GM19099 (cell line): ENCODE measurements at regions not wholly inside any gene's neighbourhood (a gene's known extent, or its start where the extent isn't known, plus 50 kb on each side); places are given as distances from the start of the nearest gene placed in this dataset.

Experiments used
- POLR2A ChIP-seq: IDR thresholded peaks from 3 replicates; pipeline ENCODE4 v1.6.1; 2011; ENCODE audit warnings: low read depth; ENCODE audit not compliant: insufficient read length; ENCODE audit errors: extremely low read depth

DNA sequence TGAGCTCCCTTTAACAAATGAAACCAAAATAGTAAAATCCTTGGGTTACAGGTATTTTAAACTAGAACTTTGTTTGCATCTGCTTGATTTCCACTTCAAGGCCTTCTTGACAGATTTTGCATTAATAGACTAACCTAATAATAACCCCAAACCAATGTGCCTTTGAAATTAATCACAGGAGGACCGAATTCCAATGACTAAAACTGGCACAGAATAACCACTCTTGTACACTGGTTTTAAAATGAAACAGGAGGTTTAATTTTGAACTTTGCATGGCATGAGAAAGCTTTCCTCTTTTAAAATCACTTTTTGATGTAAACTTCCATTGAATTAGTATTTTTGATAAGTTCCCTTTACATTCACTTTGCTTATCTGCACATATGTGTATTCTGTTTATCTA, 269.6 kb downstream of the SLITRK5 start:
- no peak for TF ChIP-seq POLR2A

DNA sequence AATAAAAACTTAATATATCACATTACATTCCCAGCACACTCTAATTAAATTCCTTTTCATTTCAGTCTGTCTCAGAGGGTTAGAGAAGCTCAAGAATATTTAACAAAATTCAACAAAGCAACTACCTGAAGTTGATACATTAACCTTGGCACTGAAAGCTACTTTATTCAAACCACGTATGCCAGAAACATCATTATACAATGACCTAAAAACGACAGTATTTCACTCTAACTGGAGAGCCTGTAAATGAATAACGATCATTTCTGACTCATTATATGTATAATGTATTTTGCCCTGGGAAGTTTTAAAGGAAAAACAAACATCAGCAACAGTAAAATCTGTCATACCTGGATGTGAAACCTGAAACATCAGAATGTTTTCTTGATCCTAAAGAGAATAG, 270.1 kb downstream of the SLITRK5 start:
- TF ChIP-seq POLR2A = no peak

- no peak for TF ChIP-seq POLR2A
These were observed 271.0 kb downstream of the SLITRK5 start for GRCh38 chr13:87942205-87942604.

DNA sequence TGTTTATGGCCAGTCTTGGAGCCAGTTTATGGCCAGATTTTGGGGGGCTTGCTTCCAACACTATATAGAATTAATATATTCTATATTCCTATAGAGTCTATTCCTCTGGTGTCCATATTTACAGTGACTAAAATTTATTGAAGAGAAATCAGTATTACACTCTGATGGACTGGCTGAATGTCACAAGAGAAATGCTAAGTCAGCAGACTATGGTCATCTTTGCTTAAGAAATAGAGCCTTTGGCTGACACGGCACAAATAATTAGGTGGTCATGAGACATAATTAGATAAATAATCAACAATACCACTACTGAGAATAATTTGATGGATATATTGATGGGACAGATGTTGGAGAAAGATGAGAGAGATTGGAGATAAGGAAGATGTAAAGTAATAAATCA, 272.9 kb downstream of the SLITRK5 start:
- TF ChIP-seq POLR2A = no peak

DNA sequence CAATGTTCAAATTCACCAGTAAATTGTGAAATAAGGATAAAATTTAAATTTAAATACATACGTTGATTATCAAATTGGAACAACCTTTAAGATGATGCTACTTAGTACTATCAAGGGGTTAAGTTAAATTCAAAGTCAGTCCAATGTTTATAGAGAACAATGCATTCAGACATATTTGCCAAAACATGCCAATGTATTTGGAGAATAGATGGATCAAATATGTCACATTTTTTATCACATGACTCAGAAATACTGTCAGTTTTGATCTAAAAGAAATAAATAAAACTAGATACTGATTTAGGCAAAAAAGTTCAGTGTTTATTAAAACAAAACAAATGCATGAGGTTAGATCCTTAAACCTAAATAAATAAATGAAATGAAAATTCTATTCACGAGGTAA, 281.2 kb downstream of the SLITRK5 start:
- TF ChIP-seq POLR2A = no peak

- no peak for TF ChIP-seq POLR2A
These were observed 282.2 kb downstream of the SLITRK5 start for GRCh38 chr13:87953381-87953780.

- TF ChIP-seq POLR2A = no peak
These were observed 282.9 kb downstream of the SLITRK5 start for GRCh38 chr13:87954091-87954490.

DNA sequence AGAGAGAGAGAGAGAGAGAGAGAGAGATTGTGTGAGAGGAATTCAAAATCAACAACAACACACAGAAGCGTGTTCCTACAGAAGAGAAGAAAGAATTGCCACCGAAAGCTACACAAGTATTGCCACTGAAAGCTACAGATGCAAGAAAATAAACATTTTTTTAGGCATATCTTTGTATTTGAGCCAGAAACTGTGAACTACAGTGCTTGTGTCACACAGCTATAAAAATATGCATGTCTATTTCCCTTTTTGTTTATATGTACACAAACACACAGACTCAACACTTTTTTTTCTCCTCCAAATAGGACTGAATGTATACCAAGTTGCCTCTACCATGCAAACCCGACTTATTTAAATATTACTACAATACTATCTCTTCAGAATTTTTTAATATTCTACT, 290.4 kb downstream of the SLITRK5 start:
- TF ChIP-seq POLR2A = no peak

- TF ChIP-seq POLR2A = no peak
These were observed 301.4 kb downstream of the SLITRK5 start for GRCh38 chr13:87972568-87972967.

GRCh38 chr13:87975035-87975434, 303.9 kb downstream of the SLITRK5 start:
- TF ChIP-seq POLR2A = no peak

DNA sequence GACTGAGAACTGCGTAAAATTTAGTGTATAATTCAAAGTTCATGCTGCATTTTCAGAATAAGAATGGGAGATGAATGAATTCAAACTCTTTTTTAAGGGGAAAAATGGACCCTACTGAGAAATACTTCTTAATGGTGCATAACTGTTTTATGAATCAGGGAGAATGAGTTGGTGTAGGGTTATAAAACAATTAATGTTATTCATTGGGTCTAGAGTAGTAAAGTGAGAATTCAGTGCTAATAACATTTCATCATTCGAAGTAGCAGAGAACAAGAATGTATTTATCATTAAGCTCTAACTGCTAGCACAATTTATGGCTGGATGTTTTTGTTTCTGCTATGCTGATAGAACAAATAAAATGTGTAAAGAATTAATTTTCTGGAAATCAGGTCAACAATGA, 310.2 kb downstream of the SLITRK5 start:
- no peak for TF ChIP-seq POLR2A

- no peak for TF ChIP-seq POLR2A
These were observed 311.2 kb downstream of the SLITRK5 start for GRCh38 chr13:87982400-87982799.

GRCh38 chr13:87986639-87987250, 315.6 kb downstream of the SLITRK5 start:
- TF ChIP-seq POLR2A = no peak

DNA sequence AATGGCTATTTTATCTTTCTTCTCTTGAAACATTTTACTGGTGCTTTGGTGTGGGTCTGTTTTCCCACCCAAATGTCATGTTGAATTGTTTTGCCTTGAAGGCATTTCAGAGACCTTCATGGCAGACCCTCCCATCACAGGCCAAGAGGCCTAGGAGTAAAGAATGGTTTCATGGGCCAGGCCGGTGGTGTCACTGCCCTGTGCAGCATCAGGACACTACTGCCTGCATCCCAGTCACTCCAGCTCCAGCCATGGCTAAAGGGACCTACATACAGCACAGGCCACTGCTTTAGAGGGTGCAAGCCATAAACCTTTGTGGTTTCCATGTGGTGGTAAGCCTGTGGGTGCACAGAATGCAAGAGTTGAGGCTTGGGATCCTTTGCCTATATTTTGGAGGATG, 326.9 kb downstream of the SLITRK5 start:
- no peak for TF ChIP-seq POLR2A

GRCh38 chr13:87999240-87999700, 328.1 kb downstream of the SLITRK5 start:
- no peak for TF ChIP-seq POLR2A

DNA sequence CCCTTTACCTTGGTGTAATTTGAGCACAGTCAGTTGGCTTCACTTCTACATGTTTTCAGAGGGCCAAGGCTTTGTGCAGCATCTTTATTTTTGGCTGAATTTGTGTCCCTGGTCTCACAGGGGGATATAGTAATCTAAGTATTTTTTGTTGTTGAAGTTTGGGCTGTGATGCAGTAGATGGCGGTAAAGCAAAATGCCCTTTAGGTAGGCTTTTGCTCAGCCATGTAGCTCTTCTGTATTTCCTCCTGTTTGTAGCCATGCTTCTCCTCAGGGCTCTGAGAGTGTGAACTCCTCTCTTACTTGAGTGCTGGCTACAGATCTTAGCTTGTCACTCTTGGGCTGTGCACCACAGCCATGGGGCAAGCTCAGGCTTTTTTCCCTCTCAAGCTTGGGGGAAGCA, 328.6 kb downstream of the SLITRK5 start:
- no peak for TF ChIP-seq POLR2A

- TF ChIP-seq POLR2A = no peak
These were observed 329.1 kb downstream of the SLITRK5 start for GRCh38 chr13:88000239-88000638.
